ENCODE measurements at regions not wholly inside any gene's neighbourhood (a gene's known extent, or its start where the extent isn't known, plus 50 kb on each side); places are given as distances from the start of the nearest gene placed in this dataset.

DNA sequence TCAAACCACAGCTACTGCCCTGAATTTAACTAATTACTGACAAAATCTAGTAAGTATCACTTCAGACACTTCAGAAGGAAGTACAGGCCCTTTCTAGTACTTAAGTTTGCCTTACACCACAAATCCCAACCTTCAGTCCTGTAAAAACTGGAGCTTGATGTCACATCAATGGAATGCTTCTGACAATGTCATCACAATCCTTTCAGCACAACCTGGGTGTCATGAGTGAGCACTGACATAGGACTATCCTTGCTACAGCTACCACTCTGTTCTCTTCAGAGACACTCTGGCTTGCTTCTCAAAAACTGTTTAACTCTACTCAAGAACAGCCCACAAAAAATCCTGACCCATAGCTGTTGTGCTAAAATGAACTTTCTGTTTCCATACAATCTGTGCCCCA is 108.2 kb downstream of the RRM1 start:
- Histone ChIP-seq H3K27me3 (peaks cover under 1% of the 10 kb centered on the region), H3K9me3 (no peaks in the 10 kb centered on the region), H3K4me3 (ENCODE audit: low read depth in 1 of 2, low read length in 1 of 2) (no peak overlapping the region), H3K36me3 (no peaks in the 10 kb centered on the region), H3K27ac (no peak overlapping the region), H3K4me1 (ENCODE audit: control insufficient read depth in 1 of 2, insufficient read depth in 1 of 2, low read depth in 1 of 2, low read length in 1 of 2) (no peaks in the 10 kb centered on the region)
- TF ChIP-seq, protein P1, sequence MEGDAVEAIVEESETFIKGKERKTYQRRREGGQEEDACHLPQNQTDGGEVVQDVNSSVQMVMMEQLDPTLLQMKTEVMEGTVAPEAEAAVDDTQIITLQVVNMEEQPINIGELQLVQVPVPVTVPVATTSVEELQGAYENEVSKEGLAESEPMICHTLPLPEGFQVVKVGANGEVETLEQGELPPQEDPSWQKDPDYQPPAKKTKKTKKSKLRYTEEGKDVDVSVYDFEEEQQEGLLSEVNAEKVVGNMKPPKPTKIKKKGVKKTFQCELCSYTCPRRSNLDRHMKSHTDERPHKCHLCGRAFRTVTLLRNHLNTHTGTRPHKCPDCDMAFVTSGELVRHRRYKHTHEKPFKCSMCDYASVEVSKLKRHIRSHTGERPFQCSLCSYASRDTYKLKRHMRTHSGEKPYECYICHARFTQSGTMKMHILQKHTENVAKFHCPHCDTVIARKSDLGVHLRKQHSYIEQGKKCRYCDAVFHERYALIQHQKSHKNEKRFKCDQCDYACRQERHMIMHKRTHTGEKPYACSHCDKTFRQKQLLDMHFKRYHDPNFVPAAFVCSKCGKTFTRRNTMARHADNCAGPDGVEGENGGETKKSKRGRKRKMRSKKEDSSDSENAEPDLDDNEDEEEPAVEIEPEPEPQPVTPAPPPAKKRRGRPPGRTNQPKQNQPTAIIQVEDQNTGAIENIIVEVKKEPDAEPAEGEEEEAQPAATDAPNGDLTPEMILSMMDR (IDR thresholded peaks at IDR 0.05), result no peak

DNA sequence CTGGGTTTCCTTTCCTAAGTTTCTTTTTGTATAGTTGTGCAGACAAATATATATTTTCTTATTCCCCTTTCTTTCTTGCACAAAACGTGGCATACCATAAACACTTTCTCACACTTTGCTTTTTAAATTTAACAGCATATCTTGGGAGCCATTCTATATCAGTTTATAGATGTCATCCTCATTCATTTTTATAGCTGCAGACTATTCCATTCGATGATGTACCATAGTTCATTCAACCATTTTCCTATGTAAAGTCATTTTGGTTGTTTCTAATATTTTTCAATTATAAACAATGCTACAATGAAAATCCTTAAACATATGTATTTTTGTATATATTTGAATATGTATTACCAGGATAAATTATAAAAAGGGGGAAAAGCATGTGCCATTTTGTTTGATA is 102.5 kb downstream of the RRM1 start:
- Histone ChIP-seq H3K36me3 (no peaks in the 10 kb centered on the region), H3K4me1 (ENCODE audit: control insufficient read depth in 1 of 2, insufficient read depth in 1 of 2, low read depth in 1 of 2, low read length in 1 of 2) (no peaks in the 10 kb centered on the region), H3K27ac (no peak overlapping the region), H3K27me3 (peaks cover 14% of the 10 kb centered on the region), H3K4me3 (ENCODE audit: low read depth in 1 of 2, low read length in 1 of 2) (no peak overlapping the region), H3K9me3 (no peaks in the 10 kb centered on the region)
- TF ChIP-seq, protein P1 (IDR thresholded peaks at IDR 0.05), result no peak

DNA sequence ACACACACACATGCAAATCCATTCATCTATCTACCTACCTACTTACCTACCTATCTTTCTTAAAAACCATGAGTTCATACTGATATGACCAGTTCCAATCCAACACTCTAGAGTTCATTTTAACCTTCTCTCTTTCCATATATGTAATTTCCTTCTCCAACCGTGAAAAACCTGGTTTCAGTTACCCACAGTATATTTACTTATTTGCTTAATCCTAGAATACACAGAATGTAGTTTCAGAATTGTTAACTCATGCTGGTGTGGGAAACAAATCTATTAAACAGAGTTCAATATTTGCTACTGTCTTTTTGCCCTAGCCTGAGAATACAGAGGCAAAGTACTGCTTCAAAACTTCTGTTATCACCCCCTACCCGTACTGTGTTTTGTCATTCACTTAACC is 101.3 kb downstream of the RRM1 start:
- Histone ChIP-seq H3K9me3 (no peaks in the 10 kb centered on the region), H3K27me3 (peaks cover 14% of the 10 kb centered on the region), H3K27ac (no peak overlapping the region), H3K4me3 (ENCODE audit: low read depth in 1 of 2, low read length in 1 of 2) (no peak overlapping the region), H3K4me1 (ENCODE audit: control insufficient read depth in 1 of 2, insufficient read depth in 1 of 2, low read depth in 1 of 2, low read length in 1 of 2) (no peaks in the 10 kb centered on the region), H3K36me3 (no peaks in the 10 kb centered on the region)
- TF ChIP-seq, protein P1 (IDR thresholded peaks at IDR 0.05), result no peak

DNA sequence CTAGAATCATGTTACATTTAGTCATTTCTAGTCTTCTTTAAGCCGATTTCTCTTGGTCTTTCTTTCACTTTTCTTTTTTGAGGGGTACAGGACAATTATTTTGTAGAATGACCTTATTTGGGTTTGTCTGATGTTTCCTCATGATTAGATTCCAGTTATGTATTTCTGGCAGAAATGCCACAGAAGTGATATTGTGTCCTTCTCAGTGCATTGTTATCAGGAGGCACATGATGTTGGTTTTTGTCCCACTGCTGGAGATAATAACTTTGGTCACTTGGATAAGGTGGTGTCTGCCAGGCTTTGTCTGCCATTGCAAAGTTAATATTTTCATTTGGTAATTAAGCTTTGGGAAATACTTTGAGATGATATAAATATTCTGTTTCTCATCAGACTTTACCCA is 100.3 kb downstream of the RRM1 start:
- H3K36me3 ChIP-seq, result no peaks in the 10 kb centered on the region
- H3K27me3 ChIP-seq, result peaks cover 14% of the 10 kb centered on the region
- TF ChIP-seq, protein P1 (IDR thresholded peaks at IDR 0.05), result no peak
- no peak overlapping the region for H3K27ac ChIP-seq
- no peak overlapping the region for H3K4me3 ChIP-seq (ENCODE audit: low read depth in 1 of 2, low read length in 1 of 2)
- no peaks in the 10 kb centered on the region for H3K4me1 ChIP-seq (ENCODE audit: control insufficient read depth in 1 of 2, insufficient read depth in 1 of 2, low read depth in 1 of 2, low read length in 1 of 2)
- H3K9me3 ChIP-seq, result no peaks in the 10 kb centered on the region

DNA sequence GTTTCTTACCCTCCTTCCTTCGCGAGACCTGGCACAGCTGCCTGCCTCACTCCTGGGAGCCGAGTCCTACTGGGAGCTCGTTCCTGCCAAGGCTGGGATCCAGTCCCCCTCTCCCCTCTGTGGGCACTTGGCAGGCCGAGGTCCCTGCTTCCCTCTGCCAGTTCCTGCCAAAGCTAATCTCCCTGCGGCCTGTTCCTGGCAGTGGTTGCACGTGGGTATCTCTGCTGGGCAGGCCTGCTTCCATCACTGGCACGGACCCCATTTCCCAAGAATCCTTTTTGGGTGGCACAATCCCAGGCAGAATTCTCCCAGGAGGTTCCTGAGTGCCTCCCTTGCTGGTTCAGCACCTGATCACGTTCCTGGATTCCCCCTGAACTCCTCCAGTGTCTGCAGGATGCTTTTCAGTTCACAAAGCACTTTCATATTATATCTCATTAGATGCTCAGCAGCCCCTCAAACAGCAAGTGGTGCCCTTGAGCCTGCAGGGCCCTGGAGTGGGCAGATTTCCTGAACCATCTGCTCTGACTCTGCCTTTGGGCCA is 96.5 kb downstream of the RRM1 start:
- H3K27ac ChIP-seq, result no peak overlapping the region
- no peak overlapping the region for H3K4me3 ChIP-seq (ENCODE audit: low read depth in 1 of 2, low read length in 1 of 2)
- H3K27me3 ChIP-seq, result peaks cover 42% of the 10 kb centered on the region
- H3K4me1 ChIP-seq (ENCODE audit: control insufficient read depth in 1 of 2, insufficient read depth in 1 of 2, low read depth in 1 of 2, low read length in 1 of 2), result peaks cover 7 to 11% of the 10 kb centered on the region in 2 experiments
- TF ChIP-seq, protein P1 (IDR thresholded peaks at IDR 0.05), result no peak
- no peaks in the 10 kb centered on the region for H3K36me3 ChIP-seq
- H3K9me3 ChIP-seq, result no peaks in the 10 kb centered on the region

DNA sequence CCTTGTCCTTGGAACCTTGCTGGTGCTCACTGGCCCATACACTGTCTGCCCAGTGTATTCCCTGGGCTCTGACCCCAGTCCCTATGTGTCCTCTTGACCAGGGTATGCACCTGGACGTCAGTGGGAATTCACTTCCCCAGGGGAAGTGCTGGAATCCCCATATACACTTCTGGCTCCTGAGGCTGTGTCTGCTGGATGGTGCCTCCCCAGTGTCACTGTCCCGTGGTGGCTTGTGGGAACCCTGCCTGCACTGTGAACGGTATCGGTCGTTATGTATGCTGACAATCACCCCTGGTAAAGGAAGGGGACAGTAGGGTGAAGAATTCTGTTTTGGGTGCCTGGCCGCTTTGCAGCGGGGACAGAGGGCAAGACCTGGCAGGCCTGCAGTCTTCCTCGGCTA is 95.9 kb downstream of the RRM1 start:
- H3K4me1 ChIP-seq (ENCODE audit: control insufficient read depth in 1 of 2, insufficient read depth in 1 of 2, low read depth in 1 of 2, low read length in 1 of 2), result peaks cover 7 to 11% of the 10 kb centered on the region in 2 experiments
- TF ChIP-seq, protein P1 (IDR thresholded peaks at IDR 0.05), result no peak
- no peak overlapping the region for H3K27ac ChIP-seq
- H3K27me3 ChIP-seq, result peaks cover 48% of the 10 kb centered on the region
- no peak overlapping the region for H3K4me3 ChIP-seq (ENCODE audit: low read depth in 1 of 2, low read length in 1 of 2)
- no peaks in the 10 kb centered on the region for H3K9me3 ChIP-seq
- no peaks in the 10 kb centered on the region for H3K36me3 ChIP-seq

All from neutrophil (primary cell).